GM18870 (cell line): ENCODE measurements at regions not wholly inside any gene's neighbourhood (a gene's known extent, or its start where the extent isn't known, plus 50 kb on each side); places are given as distances from the start of the nearest gene placed in this dataset.

Experiments
- ATAC-seq: cut with Tn5 transposase; IDR thresholded peaks from one replicate; pipeline ENCODE4 v1.9.1; 2021; ENCODE audit warnings: moderate library complexity; ENCODE audit not compliant: unreplicated experiment

- no peak for ATAC-seq
These were observed 656.3 kb upstream of the ZNF608 start for GRCh38 chr5:125402787-125403186.

- ATAC-seq, result no peak
These were observed 657.6 kb upstream of the ZNF608 start for GRCh38 chr5:125404056-125404455.

DNA sequence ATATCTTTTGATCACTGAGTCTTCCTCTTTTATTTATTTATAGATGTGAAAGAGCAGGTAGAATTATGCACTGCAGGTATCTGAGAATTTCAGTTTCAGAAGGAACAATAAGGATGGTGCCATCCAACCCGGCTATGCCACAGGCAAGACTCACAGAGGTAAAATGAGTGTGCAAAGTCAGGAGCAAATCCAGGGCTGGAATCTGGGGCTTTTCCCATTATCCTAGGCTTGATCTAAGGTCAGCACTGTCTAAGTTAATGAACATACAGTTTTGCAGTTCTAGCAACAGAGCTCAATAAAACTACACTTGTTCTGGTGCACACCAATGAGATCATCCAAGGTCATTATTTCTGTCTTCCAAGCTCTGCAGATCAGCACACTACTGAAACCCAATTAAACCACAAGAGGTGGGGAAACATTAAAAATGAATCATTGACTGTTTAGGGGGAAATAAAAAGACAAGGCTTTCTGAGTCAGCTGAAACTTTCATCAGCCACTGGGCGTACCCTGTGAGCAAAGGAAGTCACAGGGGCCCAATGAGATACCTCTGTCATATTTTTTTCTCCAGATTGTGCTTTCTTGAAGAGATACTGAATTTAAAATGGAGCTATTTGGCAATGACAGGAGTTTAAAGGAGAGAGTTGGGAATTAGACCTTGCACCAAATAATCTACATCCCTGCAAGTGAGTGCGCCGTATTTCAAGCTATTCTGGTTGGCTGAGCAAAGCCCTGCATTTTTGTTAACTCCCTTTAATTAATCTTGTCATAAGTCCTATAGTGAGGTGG is 662.2 kb upstream of the ZNF608 start:
- ATAC-seq, result peak; percentile 49

- ATAC-seq, result no peak
These were observed 662.9 kb upstream of the ZNF608 start for GRCh38 chr5:125409234-125409860.

GRCh38 chr5:125409861-125410536 is 663.6 kb upstream of the ZNF608 start:
- no peak for ATAC-seq

GRCh38 chr5:125410537-125411070 is 664.2 kb upstream of the ZNF608 start:
- ATAC-seq, result no peak

GRCh38 chr5:125411071-125411743 is 664.8 kb upstream of the ZNF608 start:
- ATAC-seq, result peak; percentile 55

DNA sequence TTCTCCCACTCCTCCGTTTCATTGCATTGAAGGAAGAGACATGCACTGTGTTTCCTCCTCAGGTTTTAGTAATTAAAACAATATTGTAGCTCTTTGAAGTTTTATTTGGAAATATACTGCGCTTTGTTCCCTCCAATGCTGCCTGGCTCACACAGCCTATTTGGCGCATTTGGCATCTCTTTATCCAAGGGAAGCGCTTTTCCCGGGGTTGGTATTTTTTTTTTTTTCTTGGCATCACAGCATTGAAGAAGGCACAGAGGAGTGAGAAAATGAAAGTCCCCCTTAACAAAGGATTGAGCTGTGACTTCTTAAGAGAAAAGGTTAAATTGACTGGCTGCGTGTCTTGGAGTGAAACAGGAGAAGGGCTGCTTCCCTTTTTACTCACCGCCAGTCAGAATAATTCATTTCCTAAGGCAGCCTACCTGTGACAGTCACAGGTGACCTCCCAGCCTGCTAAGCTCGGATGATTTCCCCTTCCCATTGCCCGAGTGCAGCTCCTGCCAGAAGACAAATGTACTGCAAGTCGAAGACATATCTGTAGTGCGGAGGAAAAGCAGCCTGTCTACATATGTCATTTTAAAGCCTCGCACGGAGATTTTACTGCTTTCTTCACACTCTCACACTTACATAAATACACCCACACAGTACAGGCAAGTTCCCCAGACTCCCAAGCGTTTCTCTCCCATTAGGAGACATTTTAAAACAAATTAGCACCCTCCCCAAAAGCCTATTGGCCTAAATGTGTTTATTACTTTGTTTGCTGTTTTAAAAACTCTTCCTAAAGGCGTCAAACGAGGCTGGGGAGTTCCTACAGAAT is 665.5 kb upstream of the ZNF608 start:
- ATAC-seq, result peak; percentile 65

DNA sequence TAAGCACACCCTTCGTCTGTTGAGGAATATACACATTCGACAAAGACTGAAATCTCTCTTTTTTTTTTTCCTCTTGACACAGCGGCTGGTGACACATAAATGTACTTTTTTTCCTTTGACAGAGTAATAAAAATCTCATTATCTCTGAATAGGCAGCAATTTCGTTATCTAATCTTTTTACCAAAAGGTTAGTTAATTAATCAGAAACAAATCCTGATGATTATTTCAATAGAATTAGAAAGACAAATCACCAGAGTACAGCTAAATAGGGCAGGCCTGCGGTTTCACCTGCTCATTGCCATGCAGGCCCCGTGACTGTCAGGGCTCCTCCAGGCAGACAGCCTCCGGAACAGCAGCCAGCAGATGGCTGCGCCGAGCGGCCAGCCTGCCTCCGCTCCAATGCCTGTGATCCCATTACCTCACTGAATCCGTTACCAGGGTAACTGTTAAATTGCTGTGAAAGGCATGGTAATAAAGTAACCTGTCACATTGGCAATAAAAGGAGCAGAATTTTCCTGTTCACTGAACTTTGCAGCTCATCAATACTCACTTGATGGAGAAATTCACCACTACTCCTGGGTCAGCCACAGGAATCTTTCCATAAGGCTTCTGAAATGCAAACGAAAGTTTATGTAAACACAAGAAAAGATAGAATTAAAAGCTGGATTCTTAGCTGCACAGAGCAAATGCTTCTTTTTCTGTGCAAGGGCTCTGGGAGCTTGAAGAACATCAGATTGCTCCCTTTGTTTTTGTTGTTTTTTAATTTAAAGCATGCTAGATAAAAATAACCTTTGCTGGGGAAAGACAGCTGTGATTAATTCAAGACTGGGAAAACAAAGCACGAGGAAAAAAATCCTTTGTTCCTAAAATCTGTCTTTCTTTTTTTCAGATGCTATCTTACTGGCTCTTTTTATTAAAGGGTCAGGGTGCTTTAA is 666.4 kb upstream of the ZNF608 start:
- no peak for ATAC-seq

- ATAC-seq, result no peak
These were observed 667.2 kb upstream of the ZNF608 start for GRCh38 chr5:125413496-125414274.

DNA sequence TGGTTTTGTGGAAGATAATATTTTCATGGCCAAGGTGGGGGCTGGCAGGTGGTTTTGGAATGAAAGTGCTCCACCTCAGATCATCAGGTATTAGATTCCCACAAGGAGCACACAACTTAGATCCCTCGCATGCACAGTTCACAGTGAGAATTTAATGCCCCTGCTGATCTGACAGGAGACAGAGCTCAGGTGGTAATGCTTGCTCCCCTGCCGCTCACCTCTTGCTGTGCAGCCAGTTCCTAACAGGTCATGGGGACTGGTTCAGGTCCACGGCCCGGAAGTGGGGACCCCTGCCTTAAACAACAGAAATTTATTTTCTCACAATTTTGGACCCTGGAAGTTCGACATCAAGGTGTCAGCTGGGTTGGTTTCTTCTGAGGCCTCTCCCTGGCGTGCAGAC is 668.7 kb upstream of the ZNF608 start:
- ATAC-seq, result no peak

DNA sequence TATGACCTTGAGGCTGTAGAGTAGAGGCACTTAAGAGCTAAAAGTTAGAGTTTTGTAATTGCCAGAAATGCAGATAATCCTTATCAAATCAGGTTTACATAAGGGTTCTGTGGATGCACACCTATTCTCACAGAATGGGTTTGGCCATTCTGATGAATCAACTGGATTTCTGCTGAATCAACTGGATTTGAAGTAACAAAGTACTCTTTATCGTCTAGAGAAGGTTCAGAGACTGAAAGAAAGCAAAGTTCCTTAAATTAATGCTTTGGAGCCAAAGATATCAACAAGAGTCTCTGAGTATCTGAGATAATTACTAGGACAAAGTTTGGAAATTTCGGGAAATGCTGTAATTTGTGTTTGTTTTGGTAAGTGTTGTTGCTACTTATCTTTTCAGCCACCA is 669.6 kb upstream of the ZNF608 start:
- ATAC-seq, result no peak

- ATAC-seq, result no peak
These were observed 674.6 kb upstream of the ZNF608 start for GRCh38 chr5:125421006-125421405.

DNA sequence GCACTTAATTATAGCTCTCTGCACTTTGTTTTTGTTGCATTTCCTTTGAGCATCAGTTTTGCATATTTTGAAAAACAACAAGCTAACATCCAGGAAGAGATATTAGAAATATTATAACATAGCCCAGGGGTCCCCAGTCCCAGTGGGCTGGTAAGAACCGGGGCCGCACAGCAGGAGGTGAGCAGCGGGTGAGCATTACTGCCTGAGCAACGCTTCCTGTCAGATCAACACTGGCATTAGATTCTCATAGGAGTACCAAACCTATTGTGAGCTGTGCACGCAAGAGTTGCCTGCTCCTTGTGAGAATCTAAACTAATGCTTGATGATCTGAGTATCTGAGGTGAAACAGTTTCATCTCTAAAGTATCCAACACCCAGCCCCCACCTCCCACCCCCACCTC is 675.9 kb upstream of the ZNF608 start:
- ATAC-seq, result no peak

DNA sequence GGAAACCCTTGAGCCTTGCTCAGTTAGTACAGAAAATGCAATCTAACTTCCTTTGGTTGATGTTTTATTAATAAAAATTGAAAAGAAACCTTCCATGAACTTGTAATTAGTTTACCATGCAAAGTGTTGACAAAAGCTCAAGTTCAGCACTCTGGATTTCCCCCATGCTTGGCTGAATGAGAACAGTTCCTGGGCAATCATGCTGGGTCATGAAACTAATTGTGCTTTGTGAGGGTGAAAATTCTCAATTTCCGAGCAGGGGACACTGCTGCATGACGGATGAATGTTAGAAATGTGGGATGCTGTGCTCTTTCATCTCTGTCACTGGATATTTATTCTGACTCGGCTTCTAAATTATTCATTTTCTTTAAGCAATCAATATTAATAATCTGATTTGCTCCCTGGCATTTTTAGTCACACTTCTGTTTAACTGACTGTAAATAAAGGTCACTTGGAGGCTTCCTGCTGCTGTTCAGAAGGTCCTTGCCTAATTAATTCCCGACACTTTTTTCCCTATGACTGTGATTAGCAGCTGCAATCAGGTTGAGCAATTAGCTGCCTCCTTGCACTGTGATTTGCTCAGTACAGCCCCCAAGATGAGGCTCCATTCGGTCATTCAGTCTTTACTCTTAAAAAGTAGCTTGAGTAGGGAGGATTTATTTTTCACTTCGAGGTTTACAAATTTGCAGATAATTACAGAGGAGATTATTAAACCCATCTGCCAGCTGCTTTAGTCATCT is 678.1 kb upstream of the ZNF608 start:
- no peak for ATAC-seq

DNA sequence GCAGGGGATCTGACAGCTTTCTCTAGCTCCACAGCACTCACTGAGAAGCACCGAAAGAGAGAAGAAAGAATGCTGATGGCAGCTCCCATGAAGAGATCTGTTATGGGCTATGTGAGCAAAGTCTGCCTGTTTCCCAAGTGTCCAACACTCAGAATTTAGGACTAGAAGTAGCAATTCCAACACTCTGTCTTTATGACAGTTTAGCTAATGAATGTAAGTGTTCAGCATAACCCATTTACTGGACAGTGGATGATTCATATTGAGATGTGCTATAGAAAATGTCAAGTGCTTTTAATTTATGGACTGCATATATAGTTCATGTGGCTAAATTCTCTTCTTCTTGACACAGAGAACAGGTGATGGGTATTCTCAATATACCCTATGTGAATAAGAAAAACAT is 683.1 kb upstream of the ZNF608 start:
- ATAC-seq, result no peak

DNA sequence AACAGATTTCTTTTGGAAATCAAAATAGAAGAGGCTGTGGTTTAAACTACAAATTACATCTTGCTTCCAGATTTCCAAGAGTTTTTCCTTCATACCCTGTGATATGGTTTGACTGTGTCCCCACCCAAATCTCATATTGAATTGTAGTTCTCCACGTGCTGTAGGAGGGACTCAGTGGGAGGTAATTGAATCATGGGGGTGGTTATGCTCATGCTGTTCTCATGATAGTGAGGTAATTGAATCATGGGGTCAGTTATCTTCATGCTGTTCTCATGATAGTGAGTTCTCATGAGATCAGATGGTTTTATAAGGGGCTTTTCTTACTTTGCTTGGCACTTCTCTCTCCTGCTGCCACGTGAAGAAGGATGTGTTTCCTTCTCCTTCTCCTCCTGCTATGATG is 687.0 kb upstream of the ZNF608 start:
- no peak for ATAC-seq

DNA sequence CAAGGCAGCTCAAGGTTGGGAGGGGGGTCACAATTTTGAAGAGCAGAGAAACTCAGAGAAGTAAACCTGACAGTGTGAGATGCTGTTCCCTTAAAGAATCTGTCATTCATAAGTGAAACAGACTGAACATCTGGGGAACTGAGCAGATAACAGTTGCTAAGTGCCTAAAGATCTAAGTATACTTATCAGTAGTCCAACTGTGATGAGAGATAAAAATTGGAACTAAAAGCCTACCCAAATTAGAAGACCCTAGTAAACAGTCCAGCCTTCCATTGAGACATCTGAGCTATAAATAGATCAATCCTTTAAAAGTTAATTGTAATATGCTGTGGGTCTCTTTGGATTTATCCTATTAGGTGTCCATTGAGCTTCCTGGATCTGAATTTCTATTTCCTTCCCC is 692.8 kb upstream of the ZNF608 start:
- ATAC-seq, result no peak
